Cardiac muscle cell (in vitro differentiated cells and primary cell): ENCODE measurements at regions not wholly inside any gene's neighbourhood (a gene's known extent, or its start where the extent isn't known, plus 50 kb on each side); places are given as distances from the start of the nearest gene placed in this dataset.

Experiments
- DNase-seq, 2 donors: peaks; one replicate each; pipeline versions ENCODE4 v3.0.0 to v3.0.0-alpha.2; 2010 to 2017; ENCODE audit warnings: low read depth in 1 of 2, low spot score in 1 of 2
- H3K27ac ChIP-seq: fragments of 200-600 bp; sonication (generic); 2 replicates; pipeline ENCODE4 v1.5.1; 2016
- H3K27me3 ChIP-seq: fragments of 200-600 bp; sonication (generic); 2 replicates; pipeline ENCODE4 v1.6.0; 2016; ENCODE audit warnings: control low read depth
- H3K36me3 ChIP-seq: fragments of 200-600 bp; sonication (generic); 2 replicates; pipeline ENCODE4 v1.5.1; 2016; ENCODE audit warnings: control low read depth
- H3K4me1 ChIP-seq: fragments of 200-600 bp; sonication (generic); 2 replicates; pipeline ENCODE4 v1.8.1; 2017; ENCODE audit warnings: low read depth, mild to moderate bottlenecking, mixed run types
- H3K4me3 ChIP-seq: fragments of 200-600 bp; sonication (generic); 2 replicates; pipeline ENCODE4 v1.5.1; 2016; ENCODE audit warnings: mild to moderate bottlenecking
- H3K9me3 ChIP-seq: fragments of 200-600 bp; sonication (generic); 2 replicates; pipeline ENCODE4 v1.5.1; 2017; ENCODE audit warnings: low read depth, mild to moderate bottlenecking, control low read depth
- TF ChIP-seq, protein P1 (sequence below): IDR thresholded peaks from 2 replicates; pipeline ENCODE4 v1.5.1; 2012; ENCODE audit warnings: low read depth, mild to moderate bottlenecking, low read length

DNA sequence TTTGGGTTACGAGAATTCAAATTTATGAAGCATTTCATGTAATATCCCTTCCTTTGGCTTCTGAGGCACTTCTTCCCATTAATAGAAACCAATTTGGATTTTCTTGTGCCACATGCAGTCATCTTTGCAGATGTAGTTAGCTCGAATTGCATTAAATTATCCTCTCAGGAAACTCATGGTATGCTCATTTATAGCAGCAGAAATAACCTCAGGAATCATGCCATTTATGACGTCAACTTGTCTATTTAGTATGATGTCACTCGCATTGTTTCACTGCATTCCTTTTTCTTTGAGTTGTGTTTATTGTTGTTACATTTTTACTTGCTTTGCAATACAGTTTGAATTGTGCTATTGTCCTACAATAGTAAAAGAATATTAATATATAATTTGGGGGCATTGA, 163.8 kb downstream of the RBM43 start:
- no peak overlapping the region for H3K27ac ChIP-seq
- no peak for DNase-seq

DNA sequence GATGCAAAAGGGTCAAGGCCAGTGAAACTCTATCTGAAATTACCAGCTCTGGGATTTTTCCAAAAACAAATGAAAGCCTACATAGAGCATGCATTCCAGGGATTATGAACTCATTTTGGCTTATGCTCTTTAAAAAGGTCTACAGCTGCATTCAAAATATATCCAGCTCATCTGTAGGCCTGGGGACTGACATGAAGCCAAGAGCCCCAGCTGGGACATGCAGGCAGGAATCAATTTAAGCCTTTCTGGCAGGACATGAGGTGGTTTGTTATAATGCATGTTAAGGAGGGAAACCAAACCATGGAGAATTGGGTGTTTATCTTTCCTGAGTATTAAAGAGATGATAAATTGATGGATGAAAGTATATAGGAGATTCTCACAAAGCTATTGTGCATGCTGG, 164.5 kb downstream of the RBM43 start:
- TF ChIP-seq, protein P1, sequence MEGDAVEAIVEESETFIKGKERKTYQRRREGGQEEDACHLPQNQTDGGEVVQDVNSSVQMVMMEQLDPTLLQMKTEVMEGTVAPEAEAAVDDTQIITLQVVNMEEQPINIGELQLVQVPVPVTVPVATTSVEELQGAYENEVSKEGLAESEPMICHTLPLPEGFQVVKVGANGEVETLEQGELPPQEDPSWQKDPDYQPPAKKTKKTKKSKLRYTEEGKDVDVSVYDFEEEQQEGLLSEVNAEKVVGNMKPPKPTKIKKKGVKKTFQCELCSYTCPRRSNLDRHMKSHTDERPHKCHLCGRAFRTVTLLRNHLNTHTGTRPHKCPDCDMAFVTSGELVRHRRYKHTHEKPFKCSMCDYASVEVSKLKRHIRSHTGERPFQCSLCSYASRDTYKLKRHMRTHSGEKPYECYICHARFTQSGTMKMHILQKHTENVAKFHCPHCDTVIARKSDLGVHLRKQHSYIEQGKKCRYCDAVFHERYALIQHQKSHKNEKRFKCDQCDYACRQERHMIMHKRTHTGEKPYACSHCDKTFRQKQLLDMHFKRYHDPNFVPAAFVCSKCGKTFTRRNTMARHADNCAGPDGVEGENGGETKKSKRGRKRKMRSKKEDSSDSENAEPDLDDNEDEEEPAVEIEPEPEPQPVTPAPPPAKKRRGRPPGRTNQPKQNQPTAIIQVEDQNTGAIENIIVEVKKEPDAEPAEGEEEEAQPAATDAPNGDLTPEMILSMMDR, result no peak
- no peaks in the 10 kb centered on the region for H3K36me3 ChIP-seq
- DNase-seq, result no peak
- H3K27me3 ChIP-seq, result no peaks in the 10 kb centered on the region
- H3K4me3 ChIP-seq, result no peak overlapping the region
- H3K9me3 ChIP-seq, result no peaks in the 10 kb centered on the region
- no peaks in the 10 kb centered on the region for H3K4me1 ChIP-seq
- no peak overlapping the region for H3K27ac ChIP-seq

More for the DNA sequence above, 163.8 kb downstream of the RBM43 start:
- Histone ChIP-seq H3K36me3 (no peaks in the 10 kb centered on the region), H3K4me1 (no peaks in the 10 kb centered on the region), H3K27me3 (no peaks in the 10 kb centered on the region), H3K9me3 (no peaks in the 10 kb centered on the region), H3K4me3 (no peak overlapping the region)
- TF ChIP-seq, protein P1, result no peak

DNA sequence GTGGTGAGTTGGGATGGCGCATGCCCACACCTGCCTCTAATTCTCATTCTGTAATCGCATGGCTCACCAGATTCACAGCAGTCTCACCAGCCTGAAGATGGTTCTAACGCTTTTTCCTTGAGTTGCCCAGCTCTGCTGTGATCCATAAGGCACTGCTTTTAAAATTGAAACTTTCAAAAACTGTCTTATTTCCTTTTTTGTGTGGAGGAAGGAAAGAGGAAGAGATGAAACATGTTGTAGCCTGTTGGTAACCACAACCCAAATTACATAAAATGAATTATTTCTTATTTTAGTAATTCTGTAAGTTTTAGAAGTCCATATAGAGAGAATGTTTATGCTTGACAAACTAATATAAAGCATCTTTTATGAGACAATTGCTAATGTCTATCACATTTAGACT, 165.4 kb downstream of the RBM43 start:
- H3K27me3 ChIP-seq, result no peaks in the 10 kb centered on the region
- no peaks in the 10 kb centered on the region for H3K4me1 ChIP-seq
- TF ChIP-seq, protein P1, result no peak
- no peak overlapping the region for H3K4me3 ChIP-seq
- H3K27ac ChIP-seq, result no peak overlapping the region
- DNase-seq, result no peak
- H3K36me3 ChIP-seq, result no peaks in the 10 kb centered on the region
- H3K9me3 ChIP-seq, result no peaks in the 10 kb centered on the region

DNA sequence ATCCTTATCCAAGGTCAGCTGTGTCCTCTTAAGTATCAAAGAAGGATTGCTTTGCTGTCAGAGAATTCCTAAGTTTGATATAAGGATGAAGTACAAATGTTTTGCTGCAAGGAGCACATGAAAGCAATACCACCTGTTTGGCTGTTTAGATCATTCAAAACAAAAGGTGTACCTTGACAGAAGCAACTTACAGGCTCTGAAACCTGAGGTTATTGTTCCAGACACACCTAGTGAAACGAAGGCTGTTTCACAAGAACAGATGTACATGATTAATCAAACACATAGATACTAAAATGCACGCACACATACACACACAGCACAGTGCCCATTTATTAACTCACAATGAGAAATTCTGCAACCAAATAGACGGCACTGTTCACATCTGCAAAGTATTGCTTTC, 166.2 kb downstream of the RBM43 start:
- Histone ChIP-seq H3K27me3 (no peaks in the 10 kb centered on the region), H3K36me3 (no peaks in the 10 kb centered on the region), H3K4me3 (no peak overlapping the region), H3K4me1 (no peaks in the 10 kb centered on the region), H3K27ac (no peak overlapping the region), H3K9me3 (no peaks in the 10 kb centered on the region)
- DNase-seq, result no peak
- TF ChIP-seq, protein P1, result no peak

DNA sequence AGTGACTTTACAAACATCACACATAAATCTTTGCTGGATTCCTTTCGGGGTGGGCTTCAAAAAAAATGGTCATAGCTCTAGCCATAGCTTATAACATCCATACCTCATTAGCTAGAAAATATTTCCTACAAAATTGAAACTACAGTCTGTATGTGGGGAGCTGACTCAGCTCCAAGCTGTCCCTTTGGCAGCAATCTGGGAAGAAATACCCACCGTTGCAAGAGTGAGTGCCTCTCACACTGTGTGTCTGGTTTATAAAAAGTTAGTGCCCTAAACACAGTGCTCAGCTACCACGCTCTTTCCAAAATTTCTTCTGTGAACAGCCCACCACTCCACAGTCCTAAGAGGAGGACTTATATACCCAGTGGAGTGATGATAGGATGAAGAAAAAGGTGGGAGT, 170.1 kb downstream of the RBM43 start:
- Histone ChIP-seq H3K9me3 (no peaks in the 10 kb centered on the region), H3K4me1 (no peaks in the 10 kb centered on the region), H3K27me3 (no peaks in the 10 kb centered on the region), H3K4me3 (no peak overlapping the region), H3K27ac (no peak overlapping the region), H3K36me3 (no peaks in the 10 kb centered on the region)
- TF ChIP-seq, protein P1, result no peak
- no peak for DNase-seq

DNA sequence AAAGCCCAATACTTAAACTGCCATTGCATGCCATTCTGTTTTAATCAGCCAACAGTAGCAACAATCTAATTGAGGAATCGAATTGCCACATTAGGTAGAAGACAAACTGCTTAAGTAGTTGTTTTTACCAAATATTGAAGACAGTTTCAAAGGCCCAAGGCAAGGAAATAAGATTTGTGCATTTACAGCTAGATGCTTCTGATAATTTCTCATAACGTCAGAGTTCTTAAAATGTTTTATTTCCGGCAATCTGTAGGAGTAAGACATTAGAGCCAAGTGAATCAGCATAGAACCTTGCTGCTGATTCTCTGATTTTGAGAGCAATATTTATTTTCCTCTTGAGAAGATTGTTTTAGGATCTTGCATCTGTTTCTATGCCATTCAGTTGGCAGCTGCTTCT, 174.3 kb downstream of the RBM43 start:
- Histone ChIP-seq H3K36me3 (no peaks in the 10 kb centered on the region), H3K27me3 (no peaks in the 10 kb centered on the region), H3K9me3 (no peaks in the 10 kb centered on the region), H3K4me3 (no peak overlapping the region), H3K4me1 (no peaks in the 10 kb centered on the region), H3K27ac (no peak overlapping the region)
- DNase-seq, result no peak
- TF ChIP-seq, protein P1, result no peak
